RWPE2 (cell line): ENCODE measurements at regions not wholly inside any gene's neighbourhood (a gene's known extent, or its start where the extent isn't known, plus 50 kb on each side); places are given as distances from the start of the nearest gene placed in this dataset.
"Not testable (repeated sequence)": the region's sequence is repeated elsewhere in the genome, so short reads cannot be mapped to it uniquely, and the experiment has no call there.

Experiments
- ATAC-seq: fragments of 200-7000 bp; cut with Tn5 transposase; 3 replicates; pipeline ENCODE4 v1.9.1; 2021; ENCODE audit warnings: low read depth
- DNase-seq: peaks from one replicate; pipeline ENCODE4 v3.0.0-alpha.2; 2020; ENCODE audit warnings: low spot score
- H3K27ac ChIP-seq: fragments of 450-650 bp; 2 replicates; pipeline ENCODE4 v1.5.1; 2017; ENCODE audit warnings: mild to moderate bottlenecking; ENCODE audit not compliant: poor library complexity, severe bottlenecking
- H3K27me3 ChIP-seq: fragments of 250-450 bp; sonication (Bioruptor Pico); 2 replicates; pipeline ENCODE4 v1.5.1; 2021; ENCODE audit warnings: mild to moderate bottlenecking, moderate library complexity; ENCODE audit not compliant: insufficient read depth, poor library complexity, severe bottlenecking
- H3K36me3 ChIP-seq: fragments of 250-450 bp; sonication (Bioruptor Pico); 2 replicates; pipeline ENCODE4 v1.5.1; 2020; ENCODE audit warnings: low read depth, mild to moderate bottlenecking, moderate library complexity
- H3K4me1 ChIP-seq: fragments of 250-450 bp; sonication (Bioruptor Pico); 2 replicates; pipeline ENCODE4 v1.5.1; 2021; ENCODE audit warnings: mild to moderate bottlenecking, moderate library complexity; ENCODE audit not compliant: insufficient read depth, poor library complexity, severe bottlenecking
- H3K4me3 ChIP-seq: fragments of 250-450 bp; sonication (Bioruptor Pico); 2 replicates; pipeline ENCODE4 v1.5.1; 2021; ENCODE audit warnings: mild to moderate bottlenecking, moderate library complexity; ENCODE audit not compliant: severe bottlenecking
- H3K9me3 ChIP-seq: fragments of 250-450 bp; sonication (Bioruptor Pico); 2 replicates; pipeline ENCODE4 v1.5.1; 2021; ENCODE audit warnings: mild to moderate bottlenecking, moderate library complexity; ENCODE audit not compliant: severe bottlenecking
- CTCF ChIP-seq: fragments of 450-650 bp; IDR thresholded peaks from one replicate; pipeline ENCODE4 v1.5.1; 2017; ENCODE audit warnings: mild to moderate bottlenecking, moderate library complexity; ENCODE audit not compliant: poor library complexity, severe bottlenecking

DNA sequence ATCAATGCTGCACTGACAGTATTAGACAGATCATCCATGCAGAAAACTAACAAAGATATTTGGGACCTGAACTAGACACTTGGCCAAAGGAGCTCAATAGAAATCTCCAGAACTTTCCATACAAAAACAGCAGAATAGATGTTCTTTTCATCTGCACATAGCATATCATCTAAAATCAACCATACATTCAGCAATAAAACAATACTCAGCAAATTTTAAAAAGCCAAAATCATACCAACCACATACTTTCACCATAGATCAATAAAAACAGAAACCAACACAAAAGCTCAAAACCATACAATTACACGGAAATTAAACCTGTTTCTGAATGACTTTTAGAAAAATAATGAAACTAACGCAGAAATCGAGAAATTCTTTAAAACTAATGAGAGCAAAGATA is 592.6 kb downstream of the SLITRK5 start:
- TF ChIP-seq CTCF, result no peak
- H3K27me3 ChIP-seq, result no peaks in the 10 kb centered on the region
- no peak overlapping the region for H3K27ac ChIP-seq
- H3K9me3 ChIP-seq, result no peaks in the 10 kb centered on the region
- H3K4me1 ChIP-seq, result no peaks in the 10 kb centered on the region
- ATAC-seq (no peak), DNase-seq (no peak)
- no peaks in the 10 kb centered on the region for H3K36me3 ChIP-seq
- H3K4me3 ChIP-seq, result no peak overlapping the region

DNA sequence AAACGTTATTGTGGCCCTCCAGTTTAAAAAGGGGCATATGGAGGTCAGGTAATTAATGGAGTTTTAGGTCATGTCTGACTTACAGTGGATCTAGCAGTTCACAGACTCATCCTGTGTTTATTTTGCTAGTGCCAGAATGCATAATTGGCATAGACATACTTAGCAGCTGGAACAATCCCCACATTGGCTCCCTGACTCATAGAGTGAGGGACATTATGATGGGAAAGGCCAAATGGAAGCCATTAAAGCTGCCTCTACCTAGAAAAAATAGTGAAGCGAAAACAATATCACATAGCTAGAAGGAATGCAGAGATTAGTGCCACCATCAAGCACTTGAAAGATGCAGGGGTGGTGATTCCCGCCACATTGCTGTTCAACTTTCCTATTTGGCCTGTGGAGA is 610.7 kb downstream of the SLITRK5 start:
- Histone ChIP-seq H3K9me3 (no peaks in the 10 kb centered on the region), H3K27ac (no peak overlapping the region), H3K27me3 (no peaks in the 10 kb centered on the region), H3K36me3 (no peaks in the 10 kb centered on the region), H3K4me3 (no peak overlapping the region), H3K4me1 (no peaks in the 10 kb centered on the region)
- no peak for TF ChIP-seq CTCF
- DNase-seq (no peak), ATAC-seq (no peak)

DNA sequence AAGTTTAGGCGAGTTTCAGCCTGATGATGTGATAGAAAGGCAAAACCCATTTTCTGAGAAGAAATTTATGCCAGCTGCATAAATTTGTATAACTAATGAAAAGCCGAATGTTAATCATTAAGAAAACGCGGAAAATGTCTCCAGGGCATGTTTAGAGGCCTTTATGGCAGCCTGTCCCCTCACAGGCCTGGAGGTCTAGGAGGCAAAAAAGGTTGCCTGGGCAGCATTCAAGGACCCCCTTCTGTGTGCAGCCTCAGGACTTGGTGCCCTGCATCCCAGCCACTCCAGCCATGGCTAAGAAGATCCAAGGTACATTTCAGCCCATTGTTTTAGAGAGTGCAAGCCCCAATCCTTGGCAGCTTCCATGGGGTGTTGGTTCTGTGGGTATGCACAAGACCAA is 614.2 kb downstream of the SLITRK5 start:
- Histone ChIP-seq H3K27me3 (no peaks in the 10 kb centered on the region), H3K36me3 (no peaks in the 10 kb centered on the region), H3K4me3 (no peak overlapping the region), H3K4me1 (no peaks in the 10 kb centered on the region), H3K9me3 (no peaks in the 10 kb centered on the region), H3K27ac (no peak overlapping the region)
- no peak for TF ChIP-seq CTCF
- no peak for DNase-seq
- no peak for ATAC-seq

- Histone ChIP-seq H3K27ac (no peak overlapping the region), H3K4me3 (no peak overlapping the region), H3K4me1 (no peaks in the 10 kb centered on the region), H3K9me3 (no peaks in the 10 kb centered on the region), H3K36me3 (no peaks in the 10 kb centered on the region), H3K27me3 (no peaks in the 10 kb centered on the region)
- ATAC-seq (no peak), DNase-seq (no peak)
- no peak for TF ChIP-seq CTCF
Measured at GRCh38 chr13:88288326-88288725, 617.2 kb downstream of the SLITRK5 start.

DNA sequence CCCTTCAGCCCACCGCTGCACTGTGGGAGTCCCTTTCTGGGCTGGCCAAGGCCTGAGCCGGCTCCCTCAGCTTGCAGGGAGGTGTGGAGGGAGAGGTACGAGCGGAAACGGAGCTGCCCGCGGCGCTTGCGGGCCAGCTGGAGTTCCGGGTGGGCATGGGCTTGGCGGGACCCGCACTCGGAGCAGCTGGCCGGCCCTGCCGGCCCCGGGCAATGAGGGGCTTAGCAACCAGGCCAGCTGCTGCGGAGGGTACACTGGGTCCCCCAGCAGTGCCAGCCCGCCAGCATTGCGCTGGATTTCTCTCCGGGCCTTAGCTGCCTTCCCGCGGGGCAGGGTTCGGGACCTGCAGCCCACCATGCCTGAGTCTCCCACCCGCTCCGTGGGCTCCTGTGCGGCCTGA is 620.6 kb downstream of the SLITRK5 start:
- H3K27ac ChIP-seq, DNase-seq, ATAC-seq, H3K9me3 ChIP-seq, H3K27me3 ChIP-seq, H3K36me3 ChIP-seq, H3K4me1 ChIP-seq, H3K4me3 ChIP-seq: not testable (repeated sequence)
